ENCODE measurements at regions not wholly inside any gene's neighbourhood (a gene's known extent, or its start where the extent isn't known, plus 50 kb on each side); places are given as distances from the start of the nearest gene placed in this dataset.

GRCh38 chr5:3891113-3891512, 295.5 kb downstream of the IRX1 start:
- no peak for DNase-seq

GRCh38 chr5:3893527-3893926, 297.9 kb downstream of the IRX1 start:
- DNase-seq = no peak

GRCh38 chr5:3893975-3894374, 298.3 kb downstream of the IRX1 start:
- DNase-seq = no peak

- no peak for DNase-seq
These were observed 300.5 kb downstream of the IRX1 start for GRCh38 chr5:3896098-3896497.

GRCh38 chr5:3899093-3899492, 303.5 kb downstream of the IRX1 start:
- DNase-seq = no peak

- no peak for DNase-seq
These were observed 309.0 kb downstream of the IRX1 start for GRCh38 chr5:3904584-3904983.

GRCh38 chr5:3905031-3905430, 309.4 kb downstream of the IRX1 start:
- no peak for DNase-seq

- DNase-seq = no peak
These were observed 309.9 kb downstream of the IRX1 start for GRCh38 chr5:3905521-3905920.

GRCh38 chr5:3911111-3911510, 315.5 kb downstream of the IRX1 start:
- no peak for DNase-seq

GRCh38 chr5:3911773-3912172, 316.1 kb downstream of the IRX1 start:
- no peak for DNase-seq

- no peak for DNase-seq
These were observed 317.2 kb downstream of the IRX1 start for GRCh38 chr5:3912790-3913189.

- no peak for DNase-seq
These were observed 317.6 kb downstream of the IRX1 start for GRCh38 chr5:3913279-3913678.

- DNase-seq = no peak
These were observed 329.4 kb downstream of the IRX1 start for GRCh38 chr5:3925022-3925421.

GRCh38 chr5:3925935-3926334, 330.3 kb downstream of the IRX1 start:
- DNase-seq = no peak

- no peak for DNase-seq
These were observed 334.2 kb downstream of the IRX1 start for GRCh38 chr5:3929799-3930198.

GRCh38 chr5:3931976-3932375, 336.3 kb downstream of the IRX1 start:
- no peak for DNase-seq

GRCh38 chr5:3933536-3933935, 337.9 kb downstream of the IRX1 start:
- no peak for DNase-seq

GRCh38 chr5:3933966-3934365, 338.3 kb downstream of the IRX1 start:
- no peak for DNase-seq

- DNase-seq = no peak
These were observed 348.2 kb downstream of the IRX1 start for GRCh38 chr5:3943859-3944258.

- DNase-seq = no peak
These were observed 349.3 kb downstream of the IRX1 start for GRCh38 chr5:3944930-3945329.

GRCh38 chr5:3948838-3949237, 353.2 kb downstream of the IRX1 start:
- no peak for DNase-seq

- no peak for DNase-seq
These were observed 358.6 kb downstream of the IRX1 start for GRCh38 chr5:3954199-3954598.

GRCh38 chr5:3954633-3955032, 359.0 kb downstream of the IRX1 start:
- no peak for DNase-seq

- DNase-seq = no peak
These were observed 362.0 kb downstream of the IRX1 start for GRCh38 chr5:3957658-3958057.

- no peak for DNase-seq
These were observed 362.8 kb downstream of the IRX1 start for GRCh38 chr5:3958389-3958788.

- DNase-seq = no peak
These were observed 366.5 kb downstream of the IRX1 start for GRCh38 chr5:3962113-3962512.
